ENCODE measurements at regions not wholly inside any gene's neighbourhood (a gene's known extent, or its start where the extent isn't known, plus 50 kb on each side); places are given as distances from the start of the nearest gene placed in this dataset.
A peak's percentile ranks its signal among the peaks of the same experiment; 100 is the strongest.

GRCh38 chr9:115200711-115201505 is 83.0 kb upstream of the TNC start:
- TF ChIP-seq CTCF (IDR thresholded peaks at IDR 0.05; ENCODE audit: low read depth, low read length) = no peak
- no peak for DNase-seq (ENCODE audit: extremely low read depth, low read depth)

- no peak for DNase-seq (ENCODE audit: extremely low read depth, low read depth)
- TF ChIP-seq CTCF (IDR thresholded peaks at IDR 0.05; ENCODE audit: low read depth, low read length) = no peak
These were observed 84.2 kb upstream of the TNC start for GRCh38 chr9:115202181-115202580.

GRCh38 chr9:115202960-115203751 is 85.2 kb upstream of the TNC start:
- TF ChIP-seq CTCF (IDR thresholded peaks at IDR 0.05; ENCODE audit: low read depth, low read length) = no peak; the same call in 1 of the 2 replicates
- DNase-seq (ENCODE audit: extremely low read depth, low read depth) = peak; percentile 80

- DNase-seq (ENCODE audit: extremely low read depth, low read depth) = peak; percentile 40
- no peak for TF ChIP-seq CTCF (IDR thresholded peaks at IDR 0.05; ENCODE audit: low read depth, low read length)
These were observed 87.0 kb upstream of the TNC start for GRCh38 chr9:115204904-115205453.

- no peak for TF ChIP-seq CTCF (IDR thresholded peaks at IDR 0.05; ENCODE audit: low read depth, low read length)
- no peak for DNase-seq (ENCODE audit: extremely low read depth, low read depth)
These were observed 89.3 kb upstream of the TNC start for GRCh38 chr9:115207003-115207836.

- TF ChIP-seq CTCF (IDR thresholded peaks at IDR 0.05; ENCODE audit: low read depth, low read length) = no peak
- DNase-seq (ENCODE audit: extremely low read depth, low read depth) = peak; percentile 40
These were observed 90.5 kb upstream of the TNC start for GRCh38 chr9:115208501-115208900.

All from AG09319 (cell line).